NCI-H460 (cell line): ENCODE measurements at regions not wholly inside any gene's neighbourhood (a gene's known extent, or its start where the extent isn't known, plus 50 kb on each side); places are given as distances from the start of the nearest gene placed in this dataset.

ENCODE experiments used
- DNase-seq: peaks from one replicate; pipeline ENCODE4 v3.0.0-alpha.2; 2016; ENCODE audit warnings: low read depth; ENCODE audit errors: extremely low read depth

- DNase-seq = no peak
Measured at GRCh38 chr5:88489364-88489763, 220.7 kb upstream of the TMEM161B start.

- no peak for DNase-seq
Measured at GRCh38 chr5:88488561-88488960, 219.9 kb upstream of the TMEM161B start.

GRCh38 chr5:88488130-88488529, 219.5 kb upstream of the TMEM161B start:
- DNase-seq = no peak

- no peak for DNase-seq
Measured at GRCh38 chr5:88487066-88487465, 218.4 kb upstream of the TMEM161B start.

GRCh38 chr5:88486431-88486830, 217.8 kb upstream of the TMEM161B start:
- DNase-seq = no peak

GRCh38 chr5:88485531-88485930, 216.9 kb upstream of the TMEM161B start:
- no peak for DNase-seq

GRCh38 chr5:88483964-88484672, 215.5 kb upstream of the TMEM161B start:
- DNase-seq = no peak

GRCh38 chr5:88480801-88481499, 212.3 kb upstream of the TMEM161B start:
- no peak for DNase-seq

- DNase-seq = no peak
Measured at GRCh38 chr5:88480245-88480644, 211.6 kb upstream of the TMEM161B start.

- no peak for DNase-seq
Measured at GRCh38 chr5:88474574-88474973, 205.9 kb upstream of the TMEM161B start.

- DNase-seq = no peak
Measured at GRCh38 chr5:88470745-88471144, 202.1 kb upstream of the TMEM161B start.

GRCh38 chr5:88459971-88460370, 191.3 kb upstream of the TMEM161B start:
- no peak for DNase-seq

- no peak for DNase-seq
Measured at GRCh38 chr5:88452820-88453219, 184.2 kb upstream of the TMEM161B start.

GRCh38 chr5:88450239-88450638, 181.6 kb upstream of the TMEM161B start:
- DNase-seq = no peak

- no peak for DNase-seq
Measured at GRCh38 chr5:88438006-88438405, 169.4 kb upstream of the TMEM161B start.

- DNase-seq = no peak
Measured at GRCh38 chr5:88436290-88436689, 167.6 kb upstream of the TMEM161B start.

GRCh38 chr5:88428633-88429032, 160.0 kb upstream of the TMEM161B start:
- no peak for DNase-seq

GRCh38 chr5:88426441-88426840, 157.8 kb upstream of the TMEM161B start:
- no peak for DNase-seq

GRCh38 chr5:88425124-88425523, 156.5 kb upstream of the TMEM161B start:
- DNase-seq = no peak

- DNase-seq = no peak
Measured at GRCh38 chr5:88419931-88420330, 151.3 kb upstream of the TMEM161B start.

GRCh38 chr5:88407341-88407740, 138.7 kb upstream of the TMEM161B start:
- DNase-seq = no peak

GRCh38 chr5:88405783-88406182, 137.1 kb upstream of the TMEM161B start:
- DNase-seq = no peak
